GM12892 (cell line): ENCODE measurements at regions not wholly inside any gene's neighbourhood (a gene's known extent, or its start where the extent isn't known, plus 50 kb on each side); places are given as distances from the start of the nearest gene placed in this dataset.

Experiments used
- POLR2A ChIP-seq: IDR thresholded peaks from 2 replicates; pipeline ENCODE4 v1.6.1; 2011; ENCODE audit warnings: low read depth, low read length, control low read depth
- POLR2AphosphoS5 ChIP-seq: IDR thresholded peaks from 2 replicates; pipeline ENCODE4 v1.6.1; 2011; ENCODE audit warnings: low read depth, low read length, control low read depth

DNA sequence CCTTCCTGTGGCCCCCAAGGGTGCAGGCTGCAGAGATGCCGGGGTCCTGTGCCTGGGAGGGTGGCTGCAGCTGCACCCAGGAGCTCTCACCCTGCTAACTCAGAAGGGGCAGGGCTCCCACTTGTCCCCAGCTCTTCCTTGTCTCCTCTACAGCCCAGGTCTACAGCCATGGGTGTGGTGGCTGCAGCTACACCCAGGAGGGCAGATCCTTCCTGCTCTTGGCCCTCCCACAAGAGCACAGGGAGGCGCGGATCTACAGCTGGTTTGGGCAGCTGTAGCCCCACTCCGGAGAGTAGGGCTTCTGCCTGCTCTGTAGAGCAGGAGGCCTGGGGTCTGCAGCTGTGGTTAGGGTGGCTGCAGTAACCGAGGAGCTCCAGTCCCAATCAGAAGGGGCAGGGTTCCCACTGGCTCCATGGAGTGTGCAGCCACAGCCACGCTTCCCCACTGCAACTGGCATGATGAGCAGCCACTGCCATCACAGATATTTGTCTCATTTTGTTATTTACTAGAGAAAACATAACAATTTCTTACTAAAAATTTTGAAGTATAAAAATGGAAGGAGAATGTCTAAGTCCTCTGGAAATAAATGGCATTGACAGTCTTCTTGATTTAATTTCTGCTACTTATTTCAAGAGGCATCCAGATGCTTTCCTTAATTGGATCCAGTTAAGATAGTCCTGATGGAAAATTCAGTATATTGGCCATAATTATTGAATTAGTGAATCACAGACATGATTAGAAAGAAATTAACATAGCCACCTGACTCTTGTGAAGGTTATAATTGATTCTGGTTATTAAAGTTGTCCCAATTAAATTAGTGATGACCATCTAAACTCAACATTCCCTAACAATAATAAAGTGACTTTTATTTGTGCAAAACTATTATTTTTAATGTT is 233.6 kb downstream of the KCNE4 start:
- no peak for TF ChIP-seq POLR2AphosphoS5
- no peak for TF ChIP-seq POLR2A
